GM10266 (cell line): ENCODE measurements at regions not wholly inside any gene's neighbourhood (a gene's known extent, or its start where the extent isn't known, plus 50 kb on each side); places are given as distances from the start of the nearest gene placed in this dataset.

Experiments
- DNase-seq: peaks from one replicate; pipeline ENCODE4 v3.0.0; 2012; ENCODE audit errors: extremely low spot score
- TF ChIP-seq, protein P1 (sequence below): IDR thresholded peaks from 2 replicates; pipeline ENCODE4 v1.5.1; 2012; ENCODE audit warnings: mild to moderate bottlenecking, low read depth; ENCODE audit not compliant: control insufficient read depth, insufficient read depth; ENCODE audit errors: missing control alignments

DNA sequence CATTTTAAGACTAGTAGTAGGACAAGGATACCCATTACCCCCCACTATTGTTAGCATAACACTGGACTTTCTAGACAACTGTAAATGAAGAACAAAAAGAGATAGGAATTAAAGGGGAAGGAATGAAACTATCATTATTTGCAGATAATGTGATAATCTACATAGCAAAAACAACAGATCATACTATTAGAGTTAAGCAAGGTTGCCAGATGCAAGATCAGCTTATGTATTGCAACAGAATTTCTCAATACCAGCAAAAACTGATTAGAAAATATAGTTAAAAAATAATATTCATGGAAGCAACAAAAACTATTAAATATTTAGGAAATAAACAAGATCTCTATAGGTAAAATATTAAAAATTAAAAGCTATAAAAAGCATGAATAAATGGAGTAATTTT, 194.4 kb upstream of the SPRED2 start:
- no peak for DNase-seq
- TF ChIP-seq, protein P1, sequence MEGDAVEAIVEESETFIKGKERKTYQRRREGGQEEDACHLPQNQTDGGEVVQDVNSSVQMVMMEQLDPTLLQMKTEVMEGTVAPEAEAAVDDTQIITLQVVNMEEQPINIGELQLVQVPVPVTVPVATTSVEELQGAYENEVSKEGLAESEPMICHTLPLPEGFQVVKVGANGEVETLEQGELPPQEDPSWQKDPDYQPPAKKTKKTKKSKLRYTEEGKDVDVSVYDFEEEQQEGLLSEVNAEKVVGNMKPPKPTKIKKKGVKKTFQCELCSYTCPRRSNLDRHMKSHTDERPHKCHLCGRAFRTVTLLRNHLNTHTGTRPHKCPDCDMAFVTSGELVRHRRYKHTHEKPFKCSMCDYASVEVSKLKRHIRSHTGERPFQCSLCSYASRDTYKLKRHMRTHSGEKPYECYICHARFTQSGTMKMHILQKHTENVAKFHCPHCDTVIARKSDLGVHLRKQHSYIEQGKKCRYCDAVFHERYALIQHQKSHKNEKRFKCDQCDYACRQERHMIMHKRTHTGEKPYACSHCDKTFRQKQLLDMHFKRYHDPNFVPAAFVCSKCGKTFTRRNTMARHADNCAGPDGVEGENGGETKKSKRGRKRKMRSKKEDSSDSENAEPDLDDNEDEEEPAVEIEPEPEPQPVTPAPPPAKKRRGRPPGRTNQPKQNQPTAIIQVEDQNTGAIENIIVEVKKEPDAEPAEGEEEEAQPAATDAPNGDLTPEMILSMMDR: no peak

DNA sequence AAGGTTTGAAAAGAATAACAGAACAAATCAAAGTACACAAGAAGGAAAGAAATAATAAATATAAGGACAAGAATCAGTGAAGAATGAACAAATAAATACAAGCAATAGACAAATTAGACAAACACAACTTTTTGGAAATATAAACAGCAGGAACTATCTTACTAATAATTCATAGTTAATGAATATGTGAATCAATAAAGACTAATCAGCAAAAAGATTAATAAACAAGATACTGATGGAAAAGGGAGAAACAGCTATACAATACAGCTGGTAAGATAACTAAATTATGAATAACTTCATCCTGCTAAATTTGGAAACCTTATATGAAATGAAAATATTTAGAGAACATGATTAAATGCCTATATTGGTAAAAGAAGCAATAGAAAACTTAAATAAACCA, 193.6 kb upstream of the SPRED2 start:
- TF ChIP-seq, protein P1: no peak
- DNase-seq: no peak

DNA sequence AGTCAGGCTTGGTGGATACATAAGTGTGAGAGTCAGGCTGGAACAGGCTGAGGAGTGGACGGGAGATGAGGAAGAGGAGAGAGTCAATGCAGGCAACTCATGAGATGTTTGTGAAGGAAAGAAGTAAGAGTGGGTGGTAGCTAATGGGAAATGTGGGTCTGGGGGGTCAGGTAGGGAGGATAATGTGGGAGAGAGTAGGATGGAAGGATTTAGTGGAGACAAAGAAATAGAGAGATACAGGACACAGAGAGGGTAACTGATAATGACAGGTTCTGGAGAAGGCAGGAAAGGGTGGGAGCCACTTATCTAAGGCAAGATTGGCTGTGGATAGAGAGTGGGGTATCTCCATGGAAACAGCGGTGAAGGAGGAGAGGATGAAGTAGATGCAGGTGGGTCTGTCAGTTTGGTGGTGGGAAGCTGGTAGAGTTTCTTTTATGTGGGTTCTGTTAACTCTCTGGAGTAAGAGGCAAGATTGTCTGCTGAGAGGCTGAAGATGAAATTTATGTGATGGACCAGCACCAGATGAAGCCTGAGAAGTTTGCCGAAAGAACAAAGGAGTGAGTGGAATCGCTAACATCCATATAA, 190.6 kb upstream of the SPRED2 start:
- no peak for DNase-seq
- TF ChIP-seq, protein P1: no peak

DNA sequence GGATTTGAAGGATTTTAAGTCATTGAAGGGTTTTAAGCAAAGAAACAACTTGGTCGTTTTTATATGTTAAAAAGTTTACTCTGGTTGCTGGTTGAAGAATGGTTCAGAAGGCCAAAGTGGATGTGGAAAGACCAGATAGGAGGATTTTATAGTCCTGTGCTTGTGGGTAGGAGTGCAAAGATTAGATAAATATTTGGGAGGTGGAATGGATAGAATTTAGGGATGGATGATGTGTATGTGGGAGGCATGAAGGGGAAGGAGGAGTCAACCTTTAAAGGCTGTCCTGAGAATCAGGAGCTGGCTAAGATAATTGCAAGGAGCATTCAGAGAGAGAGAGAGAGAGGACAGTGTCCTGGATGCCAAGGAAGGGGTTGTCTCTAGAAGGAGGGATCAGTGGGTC, 190.1 kb upstream of the SPRED2 start:
- DNase-seq: no peak
- TF ChIP-seq, protein P1: no peak

DNA sequence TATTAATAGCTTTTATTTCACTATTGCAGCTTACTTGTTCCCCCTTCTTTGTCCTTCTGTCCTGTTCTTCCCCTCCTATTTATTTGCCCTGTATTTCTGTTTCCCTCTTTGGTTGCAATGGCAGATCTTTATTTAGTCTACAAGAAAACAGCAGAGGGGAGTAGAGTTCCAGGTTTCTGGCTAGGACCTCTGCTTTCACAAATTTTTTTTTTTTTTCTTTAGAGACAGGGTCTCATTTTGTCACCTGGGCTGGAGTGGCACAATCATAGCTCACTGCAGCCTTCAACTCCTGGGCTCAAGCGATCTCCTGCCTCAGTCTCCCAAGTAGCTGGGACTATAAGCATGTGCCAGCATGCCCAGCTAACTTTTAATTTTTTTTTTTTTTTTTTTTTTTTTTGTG, 188.1 kb upstream of the SPRED2 start:
- TF ChIP-seq, protein P1: no peak
- no peak for DNase-seq

DNA sequence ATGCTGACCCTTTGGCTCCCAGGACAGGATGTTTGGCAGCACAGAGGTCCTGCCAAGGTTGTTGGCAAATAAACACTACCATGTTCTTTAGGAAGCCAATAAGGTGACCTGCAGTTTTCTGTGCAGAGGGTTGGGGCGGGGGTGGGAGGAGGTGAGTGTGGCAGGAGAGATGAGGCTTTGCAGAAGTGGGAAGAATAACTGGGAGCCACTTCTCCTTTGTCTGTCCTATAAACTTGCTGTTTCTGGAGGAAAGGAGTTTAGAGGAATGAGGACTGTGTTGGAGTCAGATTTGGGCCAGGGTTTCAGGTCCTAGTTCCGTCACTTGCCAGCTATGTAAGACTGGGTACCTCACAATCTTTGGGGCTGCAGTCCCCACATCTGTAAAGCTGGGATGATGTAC, 187.6 kb upstream of the SPRED2 start:
- DNase-seq: no peak

DNA sequence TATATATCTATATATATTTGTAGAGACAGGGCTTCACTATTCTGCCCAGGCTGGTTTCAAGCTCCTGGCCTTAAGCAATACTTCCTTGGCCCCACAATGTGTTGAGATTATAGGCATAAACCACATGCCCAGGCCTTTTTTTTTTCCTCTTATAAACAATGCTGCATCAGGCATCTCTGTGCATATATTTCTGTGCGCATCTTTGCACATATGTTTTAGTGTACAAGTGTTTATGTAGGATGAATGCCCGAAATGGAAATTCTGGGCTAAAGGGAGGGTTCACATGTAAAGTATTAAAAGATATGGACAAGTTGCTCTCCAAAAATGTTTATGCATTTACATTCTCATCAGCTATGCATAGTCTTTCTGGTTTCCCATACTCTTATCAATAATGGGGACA, 183.2 kb upstream of the SPRED2 start:
- TF ChIP-seq, protein P1: no peak
- no peak for DNase-seq

More for the DNA sequence above, 187.6 kb upstream of the SPRED2 start:
- TF ChIP-seq, protein P1: no peak
